GM19099 (cell line): ENCODE measurements at regions not wholly inside any gene's neighbourhood (a gene's known extent, or its start where the extent isn't known, plus 50 kb on each side); places are given as distances from the start of the nearest gene placed in this dataset.

ENCODE experiments used
- POLR2A ChIP-seq: IDR thresholded peaks from 3 replicates; pipeline ENCODE4 v1.6.1; 2011; ENCODE audit warnings: low read depth; ENCODE audit not compliant: insufficient read length; ENCODE audit errors: extremely low read depth

GRCh38 chr19:28836421-28836820 is 376.5 kb downstream of the UQCRFS1 start:
- no peak for TF ChIP-seq POLR2A

DNA sequence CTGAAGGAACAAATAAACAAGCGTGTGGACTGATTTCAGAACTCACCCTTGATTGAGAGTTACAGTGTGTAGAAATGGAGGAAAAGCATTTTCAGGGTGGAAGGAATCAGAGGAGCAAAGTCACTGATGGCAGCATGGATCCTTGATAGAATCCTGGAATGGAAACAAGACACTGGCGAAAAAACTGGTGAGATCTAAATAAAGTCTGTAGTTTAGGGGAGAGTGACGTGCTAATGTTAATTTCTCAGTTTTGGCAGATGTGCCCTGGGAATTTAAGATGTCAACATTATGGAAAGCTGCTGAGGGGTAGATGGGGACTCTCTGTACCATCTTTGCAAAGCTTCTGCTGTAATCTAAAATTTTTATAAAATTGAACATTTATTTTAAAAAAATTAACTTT is 378.0 kb downstream of the UQCRFS1 start:
- no peak for TF ChIP-seq POLR2A

GRCh38 chr19:28831462-28831861 is 381.5 kb downstream of the UQCRFS1 start:
- TF ChIP-seq POLR2A: no peak

- TF ChIP-seq POLR2A: no peak
These were observed 383.2 kb downstream of the UQCRFS1 start for GRCh38 chr19:28829762-28830161.

DNA sequence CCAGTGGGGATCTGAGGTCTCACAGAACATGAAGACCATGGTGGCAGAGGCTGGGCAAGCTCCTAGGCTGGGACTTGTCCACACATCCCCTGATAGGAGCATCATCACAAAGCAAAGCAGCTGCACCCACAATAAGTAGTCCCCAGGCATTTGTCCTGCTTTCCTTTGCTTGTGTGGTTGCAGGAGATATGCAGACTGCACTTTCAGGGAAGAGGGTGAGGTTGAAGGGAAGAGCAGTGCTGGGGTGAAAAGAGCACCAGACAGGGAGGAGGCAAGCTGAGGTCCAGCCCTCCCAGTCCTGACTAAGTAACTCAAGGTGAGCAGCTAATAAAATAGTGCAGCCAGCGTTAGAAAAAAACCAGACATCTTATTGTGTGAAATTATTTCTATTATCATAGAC is 383.6 kb downstream of the UQCRFS1 start:
- TF ChIP-seq POLR2A: no peak

- TF ChIP-seq POLR2A: no peak
These were observed 384.6 kb downstream of the UQCRFS1 start for GRCh38 chr19:28828276-28828870.

DNA sequence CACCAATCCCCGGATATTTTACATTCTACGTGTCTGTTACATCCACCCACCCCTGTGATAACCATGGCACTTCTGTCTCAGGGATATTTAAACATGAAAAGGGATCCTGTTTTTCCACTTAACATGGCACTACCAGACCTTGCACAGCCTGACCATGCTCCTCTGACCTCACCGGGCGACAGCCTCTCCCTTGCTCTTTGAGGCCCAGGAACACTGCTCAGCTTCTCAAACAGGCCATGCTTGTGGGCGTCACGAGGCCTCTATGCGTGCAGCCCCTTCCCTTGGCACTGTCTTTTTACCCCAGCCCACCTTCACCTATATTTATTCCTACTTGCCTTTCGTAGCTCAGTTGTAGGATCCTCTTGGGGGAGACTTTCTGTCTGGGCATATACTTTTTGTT is 385.6 kb downstream of the UQCRFS1 start:
- TF ChIP-seq POLR2A: no peak

DNA sequence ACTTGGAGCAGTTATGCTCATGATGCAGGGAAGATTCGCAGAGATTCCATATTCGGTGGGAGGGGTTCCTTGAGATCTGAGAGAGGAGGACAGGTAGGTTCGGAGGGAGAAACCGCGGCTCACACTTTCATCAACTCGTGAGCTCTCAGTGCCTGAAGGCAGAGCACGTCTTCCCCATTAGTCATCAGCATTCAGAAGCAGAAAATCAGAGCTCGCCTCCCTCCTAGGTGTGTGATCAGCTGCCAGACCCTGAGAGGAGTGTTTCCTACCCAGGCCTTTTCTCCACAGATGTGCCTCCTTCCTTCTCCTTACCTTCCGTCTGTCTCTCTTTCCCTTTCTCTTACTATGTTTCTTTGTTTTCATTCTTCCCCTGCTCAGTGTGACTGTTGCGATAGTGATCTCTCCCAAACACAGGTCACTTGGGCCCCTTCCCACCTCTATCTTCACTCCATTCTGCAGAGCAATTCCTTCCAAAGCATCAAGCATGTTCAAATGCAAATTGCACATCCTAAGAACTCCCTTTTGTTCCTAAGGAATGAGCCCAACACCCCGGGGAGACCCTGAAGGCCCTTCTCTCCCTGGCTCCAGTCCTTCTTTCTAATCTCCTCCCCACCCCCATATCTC is 389.5 kb downstream of the UQCRFS1 start:
- TF ChIP-seq POLR2A: no peak

- no peak for TF ChIP-seq POLR2A
These were observed 392.7 kb downstream of the UQCRFS1 start for GRCh38 chr19:28820289-28820688.

DNA sequence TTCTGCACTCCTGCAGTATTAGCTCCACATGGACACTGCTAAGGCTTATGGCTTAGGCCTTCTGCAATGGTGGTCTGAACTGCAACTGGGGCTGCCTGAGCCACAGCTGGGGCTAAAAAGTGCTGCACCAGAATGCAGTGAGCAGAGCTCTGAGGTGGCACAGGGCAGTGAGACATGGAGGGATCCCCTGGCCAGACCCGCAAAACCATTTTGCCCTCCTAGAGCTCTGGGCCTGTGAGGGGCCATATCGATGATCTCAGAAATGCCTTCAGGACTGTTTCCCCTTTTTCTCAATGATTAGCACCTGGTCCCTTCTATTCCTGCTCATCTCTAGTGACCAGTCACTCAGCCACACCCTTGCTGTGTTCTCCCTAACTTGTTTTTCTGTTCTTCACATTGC is 397.7 kb downstream of the UQCRFS1 start:
- no peak for TF ChIP-seq POLR2A

GRCh38 chr19:28794301-28794700 is 418.6 kb downstream of the UQCRFS1 start:
- no peak for TF ChIP-seq POLR2A

DNA sequence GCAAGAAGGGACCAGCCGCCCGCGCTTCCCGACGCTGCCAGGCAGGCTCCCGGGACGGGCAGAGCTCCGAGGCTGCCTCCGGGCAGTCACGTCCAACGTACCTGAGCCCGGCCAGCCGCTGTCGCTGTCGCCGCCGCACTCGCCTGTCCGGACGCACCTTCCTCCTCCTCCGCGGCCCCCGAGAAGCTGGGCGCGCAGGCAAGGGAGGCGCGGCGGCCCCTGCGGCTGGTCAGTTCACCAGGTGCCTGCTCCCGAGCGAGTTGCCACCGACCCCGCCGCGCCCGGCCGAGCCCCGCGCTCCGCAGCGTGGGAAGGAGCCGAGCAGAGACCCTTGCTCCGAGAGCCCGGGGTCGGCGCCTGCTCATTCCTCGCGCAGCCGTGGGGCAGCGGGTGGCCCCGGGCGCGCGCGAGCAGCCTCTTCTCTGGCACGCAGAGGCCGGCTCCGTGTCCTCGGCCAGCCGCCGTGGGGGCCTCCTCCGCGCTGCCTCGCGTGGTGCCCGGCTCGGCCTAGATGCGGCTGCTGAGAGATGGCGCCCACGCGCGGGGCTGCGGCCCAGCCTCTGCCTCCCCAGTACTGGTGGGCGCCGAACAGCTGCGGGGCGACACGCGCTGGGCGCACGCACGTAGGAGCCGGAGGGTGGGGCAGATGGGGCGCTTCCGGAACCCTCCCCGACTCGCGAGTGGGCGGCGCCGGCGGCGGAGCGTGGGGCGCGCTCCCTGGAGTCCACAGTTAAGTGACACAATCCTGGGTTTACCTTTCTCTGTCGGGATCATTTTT is 419.4 kb downstream of the UQCRFS1 start:
- TF ChIP-seq POLR2A: no peak

GRCh38 chr19:28785971-28786370 is 427.0 kb downstream of the UQCRFS1 start:
- no peak for TF ChIP-seq POLR2A

DNA sequence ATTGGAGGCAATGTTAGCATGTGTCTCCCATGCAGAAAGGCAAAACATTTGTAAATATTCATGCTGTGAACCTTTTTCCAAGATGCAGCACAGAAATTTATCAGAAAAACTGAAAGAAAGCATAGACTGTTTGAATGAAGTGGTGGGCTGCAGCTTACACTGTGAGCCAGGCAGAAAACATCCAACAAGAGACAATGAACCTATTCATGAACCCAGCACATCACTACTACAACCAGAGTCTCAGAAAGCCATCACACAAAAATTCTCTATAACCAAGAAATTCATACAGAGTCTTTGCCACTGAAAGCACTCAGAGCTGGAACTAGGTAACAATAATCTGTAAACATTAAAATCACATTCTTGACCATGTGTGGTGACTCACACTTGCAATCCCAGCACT is 448.9 kb downstream of the UQCRFS1 start:
- TF ChIP-seq POLR2A: no peak

GRCh38 chr19:28746478-28746877 is 466.5 kb downstream of the UQCRFS1 start:
- no peak for TF ChIP-seq POLR2A

DNA sequence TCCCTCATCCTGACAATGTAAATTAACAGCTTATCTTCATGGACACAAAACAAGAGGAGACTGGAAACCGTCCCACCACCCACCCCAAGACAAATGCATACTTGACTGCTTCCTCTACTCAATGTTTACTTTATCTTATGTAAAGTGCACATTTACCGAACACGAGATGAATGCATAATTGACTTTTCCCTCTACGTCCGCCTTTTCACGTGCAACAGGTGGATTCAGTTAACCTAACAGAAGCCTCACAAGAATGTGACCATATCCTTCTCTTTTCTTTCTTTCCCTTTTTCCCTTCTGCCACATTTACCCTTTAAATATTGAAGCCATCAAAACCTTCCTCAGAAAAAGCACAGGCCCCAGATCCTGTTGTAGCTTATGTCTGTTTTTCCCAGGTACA is 468.0 kb downstream of the UQCRFS1 start:
- TF ChIP-seq POLR2A: no peak
